ENCODE measurements at regions not wholly inside any gene's neighbourhood (a gene's known extent, or its start where the extent isn't known, plus 50 kb on each side); places are given as distances from the start of the nearest gene placed in this dataset.

GRCh38 chr4:107252571-107252970, 216.5 kb upstream of the DKK2 start:
- intact Hi-C loops (cut with DNase I), result loop anchor here (10.0 kb wide), 1 partner anchor 92 kb away; no protein-coding TSS in a partner anchor

GRCh38 chr4:107248571-107248970, 212.5 kb upstream of the DKK2 start:
- no peak for DNase-seq
- H3K27me3 ChIP-seq, result no peaks in the 10 kb centered on the region
- no peak overlapping the region for H3K4me3 ChIP-seq
- peak overlapping the region in 3 of 4 donors; percentile 43 to 72 (median 62) for H3K27ac ChIP-seq
- intact Hi-C loops (cut with DNase I), result loop anchor here (5.0 to 10.0 kb wide), 4 partner anchors 129 to 746 kb away; no protein-coding TSS in a partner anchor
- TF ChIP-seq POLR2A (IDR thresholded peaks at IDR 0.05), result no peak
- TF ChIP-seq POLR2AphosphoS5 (IDR thresholded peaks at IDR 0.05), result no peak
- TF ChIP-seq EP300 (IDR thresholded peaks at IDR 0.05), result no peak
- 62 to 64% methylated on average over 3 of the region's 3 CpGs for WGBS, 2 donors
- H3K36me3 ChIP-seq, result no peaks in the 10 kb centered on the region
- peaks cover 0 to 2% (median 0%) of the 10 kb centered on the region in 4 donors for H3K9me3 ChIP-seq
- H3K4me1 ChIP-seq, result peaks cover 0 to 40% (median 32%) of the 10 kb centered on the region in 4 donors

More at GRCh38 chr4:107252571-107252970, 216.5 kb upstream of the DKK2 start:
- peaks cover 0 to 2% (median 0%) of the 10 kb centered on the region in 4 donors for H3K9me3 ChIP-seq
- WGBS, 2 donors, result 65 to 79% methylated on average over 2 of the region's 2 CpGs
- H3K27me3 ChIP-seq, result no peaks in the 10 kb centered on the region
- H3K4me3 ChIP-seq, result no peak overlapping the region
- no peak overlapping the region for H3K27ac ChIP-seq
- H3K36me3 ChIP-seq, result no peaks in the 10 kb centered on the region
- TF ChIP-seq CTCF (IDR thresholded peaks at IDR 0.05) (no peak), POLR2AphosphoS5 (IDR thresholded peaks at IDR 0.05) (no peak), POLR2A (IDR thresholded peaks at IDR 0.05) (no peak), EP300 (IDR thresholded peaks at IDR 0.05) (no peak)
- peaks cover 0 to 23% (median 15%) of the 10 kb centered on the region in 4 donors for H3K4me1 ChIP-seq
- DNase-seq, result no peak

- Histone ChIP-seq H3K4me1 (peaks cover 0 to 39% (median 32%) of the 10 kb centered on the region in 4 donors), H3K27ac (peak overlapping the region in 3 of 4 donors; percentile 43 to 72 (median 62)), H3K4me3 (no peak overlapping the region), H3K9me3 (peaks cover 0 to 2% (median 0%) of the 10 kb centered on the region in 4 donors), H3K27me3 (no peaks in the 10 kb centered on the region), H3K36me3 (no peaks in the 10 kb centered on the region)
- TF ChIP-seq CTCF (IDR thresholded peaks at IDR 0.05) (no peak), POLR2A (IDR thresholded peaks at IDR 0.05) (no peak), POLR2AphosphoS5 (IDR thresholded peaks at IDR 0.05) (peak; percentile 67 to 92 (median 87)), EP300 (IDR thresholded peaks at IDR 0.05) (peak; percentile 6 to 54 (median 40))
- intact Hi-C loops (cut with DNase I), result loop anchor here (5.0 to 10.0 kb wide), 4 partner anchors 130 to 747 kb away; no protein-coding TSS in a partner anchor
- peak; percentile 81 for DNase-seq
- 10 to 32% methylated on average over 1 of the region's 1 CpG for WGBS, 2 donors
Measured at GRCh38 chr4:107247738-107248137, 211.6 kb upstream of the DKK2 start.

GRCh38 chr4:107246761-107247160, 210.6 kb upstream of the DKK2 start:
- no peak for DNase-seq
- Histone ChIP-seq H3K9me3 (peaks cover 0 to 2% (median 0%) of the 10 kb centered on the region in 4 donors), H3K27me3 (no peaks in the 10 kb centered on the region), H3K4me1 (peaks cover 0 to 46% (median 38%) of the 10 kb centered on the region in 4 donors), H3K4me3 (no peak overlapping the region), H3K27ac (peak overlapping the region in 2 of 4 donors; percentile 62 to 72), H3K36me3 (no peaks in the 10 kb centered on the region)
- 80 to 92% methylated on average over 1 of the region's 1 CpG for WGBS, 2 donors
- TF ChIP-seq POLR2A (IDR thresholded peaks at IDR 0.05), result no peak
- no peak for TF ChIP-seq EP300 (IDR thresholded peaks at IDR 0.05)
- TF ChIP-seq POLR2AphosphoS5 (IDR thresholded peaks at IDR 0.05), result no peak
- no peak for TF ChIP-seq CTCF (IDR thresholded peaks at IDR 0.05)
- intact Hi-C loops (cut with DNase I), result loop anchor here (5.0 to 10.0 kb wide), 4 partner anchors 131 to 748 kb away; no protein-coding TSS in a partner anchor

GRCh38 chr4:107243141-107243781, 207.1 kb upstream of the DKK2 start:
- Histone ChIP-seq H3K4me3 (no peak overlapping the region), H3K9me3 (peaks cover 0 to 3% (median under 1%) of the 10 kb centered on the region in 4 donors), H3K27me3 (no peaks in the 10 kb centered on the region), H3K27ac (peak overlapping the region in 3 of 4 donors; percentile 68 to 74 (median 69)), H3K36me3 (no peaks in the 10 kb centered on the region), H3K4me1 (peaks cover 0 to 44% (median 35%) of the 10 kb centered on the region in 4 donors)
- intact Hi-C loops (cut with DNase I), result loop anchor here (5.0 to 10.0 kb wide), 4 partner anchors 41 to 752 kb away; partner anchors contain the start of gene DKK2
- TF ChIP-seq EP300 (IDR thresholded peaks at IDR 0.05), result peak in 3 of 4 donors; percentile 17 to 78 (median 58)
- TF ChIP-seq CTCF (IDR thresholded peaks at IDR 0.05), result no peak
- peak in 3 of 4 donors; percentile 82 to 92 (median 92) for TF ChIP-seq POLR2AphosphoS5 (IDR thresholded peaks at IDR 0.05)
- TF ChIP-seq POLR2A (IDR thresholded peaks at IDR 0.05), result no peak
- peak; percentile 94 for DNase-seq
- WGBS, 2 donors, result 66 to 67% methylated on average over 4 of the region's 4 CpGs
